ENCODE measurements at regions not wholly inside any gene's neighbourhood (a gene's known extent, or its start where the extent isn't known, plus 50 kb on each side); places are given as distances from the start of the nearest gene placed in this dataset.

DNA sequence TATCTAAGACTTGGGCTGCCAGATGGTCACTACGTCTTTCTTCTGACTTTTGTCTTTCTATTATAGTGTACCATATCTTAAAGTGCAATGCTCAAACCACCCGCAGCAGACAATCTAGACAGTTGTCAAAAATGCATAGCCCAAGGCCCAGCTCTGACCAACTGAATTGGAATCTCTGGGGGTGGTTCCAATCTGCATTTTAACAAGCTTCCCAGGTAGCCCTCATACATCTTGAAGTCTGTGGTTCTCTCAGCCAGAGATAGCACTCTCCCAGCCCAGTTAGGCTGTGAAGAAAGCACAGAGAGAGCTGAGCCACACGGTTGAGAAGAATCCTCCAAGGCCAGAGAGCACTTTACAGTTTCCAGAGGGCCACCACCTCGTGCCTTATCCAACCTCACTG lies 128.2 kb upstream of the HAND1 start:
- H3K4me3 ChIP-seq = no peak overlapping the region
- no peaks in the 10 kb centered on the region for H3K36me3 ChIP-seq (ENCODE audit: low read depth, missing control alignments)
- H3K27ac ChIP-seq = no peak overlapping the region
- intact Hi-C loops (cut with DNase I; ENCODE audit: low total_unique reads) = loop anchor here (10.0 kb wide), 2 partner anchors 131 to 621 kb away; partner anchors contain the start of gene HAND1
- H3K4me1 ChIP-seq = no peaks in the 10 kb centered on the region
- TF ChIP-seq POLR2A (IDR thresholded peaks at IDR 0.05) = no peak
- TF ChIP-seq, protein P1, sequence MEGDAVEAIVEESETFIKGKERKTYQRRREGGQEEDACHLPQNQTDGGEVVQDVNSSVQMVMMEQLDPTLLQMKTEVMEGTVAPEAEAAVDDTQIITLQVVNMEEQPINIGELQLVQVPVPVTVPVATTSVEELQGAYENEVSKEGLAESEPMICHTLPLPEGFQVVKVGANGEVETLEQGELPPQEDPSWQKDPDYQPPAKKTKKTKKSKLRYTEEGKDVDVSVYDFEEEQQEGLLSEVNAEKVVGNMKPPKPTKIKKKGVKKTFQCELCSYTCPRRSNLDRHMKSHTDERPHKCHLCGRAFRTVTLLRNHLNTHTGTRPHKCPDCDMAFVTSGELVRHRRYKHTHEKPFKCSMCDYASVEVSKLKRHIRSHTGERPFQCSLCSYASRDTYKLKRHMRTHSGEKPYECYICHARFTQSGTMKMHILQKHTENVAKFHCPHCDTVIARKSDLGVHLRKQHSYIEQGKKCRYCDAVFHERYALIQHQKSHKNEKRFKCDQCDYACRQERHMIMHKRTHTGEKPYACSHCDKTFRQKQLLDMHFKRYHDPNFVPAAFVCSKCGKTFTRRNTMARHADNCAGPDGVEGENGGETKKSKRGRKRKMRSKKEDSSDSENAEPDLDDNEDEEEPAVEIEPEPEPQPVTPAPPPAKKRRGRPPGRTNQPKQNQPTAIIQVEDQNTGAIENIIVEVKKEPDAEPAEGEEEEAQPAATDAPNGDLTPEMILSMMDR (IDR thresholded peaks at IDR 0.05) = no peak
- 71 to 74% methylated on average over 4 of the region's 4 CpGs for WGBS, 2 donors
- no peaks in the 10 kb centered on the region for H3K27me3 ChIP-seq
- DNase-seq = no peak
- H3K9me3 ChIP-seq = no peaks in the 10 kb centered on the region

DNA sequence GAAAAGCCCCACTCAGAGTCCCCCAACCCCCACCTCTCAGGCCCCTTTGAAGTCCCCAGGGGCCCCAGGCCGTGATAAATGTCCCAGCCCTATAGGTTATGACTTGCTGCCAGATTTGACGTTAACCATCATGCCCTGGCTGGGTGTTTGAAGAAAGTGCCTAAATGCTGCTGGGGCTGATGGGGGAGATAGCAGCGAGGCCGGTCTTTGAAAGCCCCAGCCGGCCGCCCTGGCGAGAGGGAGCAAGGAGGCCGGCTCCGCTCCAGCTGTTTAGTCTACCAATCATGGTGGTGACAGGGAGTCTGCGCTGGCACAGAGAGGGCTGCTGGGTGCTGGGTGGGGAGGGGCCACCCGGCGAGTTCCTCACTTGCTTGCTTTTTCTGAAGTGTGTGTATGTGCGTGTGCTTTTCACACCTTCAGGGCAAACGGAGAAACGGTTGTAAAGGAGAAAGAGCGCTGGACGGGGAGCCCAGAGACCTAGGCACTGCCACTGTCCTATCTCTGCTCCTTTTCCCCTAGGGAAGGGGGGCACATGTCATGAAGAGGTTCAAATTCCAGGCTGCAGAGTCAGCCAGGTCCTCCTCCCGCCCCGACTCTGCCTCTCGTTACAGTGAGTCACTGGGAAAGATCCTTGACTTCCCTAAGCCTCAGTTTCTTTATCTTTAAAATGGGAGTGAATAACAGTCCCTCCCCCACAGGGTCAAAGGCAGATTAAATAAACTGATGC lies 126.1 kb upstream of the HAND1 start:
- no peaks in the 10 kb centered on the region for H3K4me1 ChIP-seq
- TF ChIP-seq POLR2A (IDR thresholded peaks at IDR 0.05) = no peak
- TF ChIP-seq, protein P1 (IDR thresholded peaks at IDR 0.05) = no peak
- H3K4me3 ChIP-seq = no peak overlapping the region
- no peak for DNase-seq
- H3K36me3 ChIP-seq (ENCODE audit: low read depth, missing control alignments) = no peaks in the 10 kb centered on the region
- intact Hi-C loops (cut with DNase I; ENCODE audit: low total_unique reads) = loop anchor here (10.0 kb wide), 2 partner anchors 129 to 619 kb away; partner anchors contain the start of gene HAND1
- H3K9me3 ChIP-seq = no peaks in the 10 kb centered on the region
- no peak overlapping the region for H3K27ac ChIP-seq
- WGBS, 2 donors = 37 to 41% methylated on average over 9 to 20 of the region's 20 CpGs
- H3K27me3 ChIP-seq = no peaks in the 10 kb centered on the region

DNA sequence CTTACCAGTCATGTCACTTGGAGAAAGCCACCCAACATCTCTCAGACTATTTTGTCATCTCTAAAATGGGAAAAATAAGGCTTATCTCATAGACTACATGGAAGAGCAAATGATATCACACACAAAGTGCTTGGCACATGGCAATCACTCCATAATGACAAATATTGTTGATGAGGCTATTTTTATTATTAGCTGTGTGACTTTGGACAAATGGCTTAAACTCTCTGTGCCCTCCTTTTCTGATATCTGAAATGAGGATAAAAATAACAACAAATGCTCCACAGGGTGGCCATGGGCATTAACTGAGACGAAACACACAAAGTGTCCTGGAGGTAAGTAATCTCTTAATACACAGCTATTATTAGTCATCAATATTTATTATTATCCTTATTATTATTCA lies 125.5 kb upstream of the HAND1 start:
- Histone ChIP-seq H3K36me3 (ENCODE audit: low read depth, missing control alignments) (no peaks in the 10 kb centered on the region), H3K27ac (no peak overlapping the region), H3K4me1 (no peaks in the 10 kb centered on the region), H3K4me3 (no peak overlapping the region), H3K9me3 (no peaks in the 10 kb centered on the region), H3K27me3 (no peaks in the 10 kb centered on the region)
- intact Hi-C loops (cut with DNase I; ENCODE audit: low total_unique reads) = loop anchor here (10.0 kb wide), 2 partner anchors 129 to 619 kb away; partner anchors contain the start of gene HAND1
- no peak for DNase-seq
- WGBS, 2 donors = 60 to 77% methylated on average over 1 of the region's 1 CpG
- TF ChIP-seq POLR2A (IDR thresholded peaks at IDR 0.05) = no peak
- TF ChIP-seq, protein P1 (IDR thresholded peaks at IDR 0.05) = no peak

DNA sequence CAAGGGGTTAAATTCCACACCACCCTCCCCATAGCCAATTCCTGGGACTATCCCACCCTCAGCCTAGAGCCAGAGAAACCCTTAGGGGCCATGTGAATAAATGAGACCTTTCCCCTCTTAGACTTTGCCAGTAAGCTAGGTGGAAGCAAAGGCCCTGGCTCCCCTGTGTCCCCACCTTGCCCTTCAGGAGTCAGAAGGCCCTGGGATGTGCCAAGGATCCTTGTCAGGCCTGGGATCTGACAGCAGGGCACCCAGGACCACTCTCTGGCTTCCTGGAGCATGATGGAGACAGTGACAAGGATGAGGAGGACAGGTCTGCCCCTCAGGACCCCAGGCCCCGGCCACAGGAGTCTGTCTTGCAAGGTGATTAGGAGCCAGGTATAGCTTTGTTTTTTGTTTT lies 125.0 kb upstream of the HAND1 start:
- H3K4me3 ChIP-seq = no peak overlapping the region
- DNase-seq = no peak
- intact Hi-C loops (cut with DNase I; ENCODE audit: low total_unique reads) = loop anchor here (10.0 kb wide), 2 partner anchors 128 to 618 kb away; partner anchors contain the start of gene HAND1
- H3K4me1 ChIP-seq = no peaks in the 10 kb centered on the region
- TF ChIP-seq POLR2A (IDR thresholded peaks at IDR 0.05) = no peak
- no peaks in the 10 kb centered on the region for H3K27me3 ChIP-seq
- H3K27ac ChIP-seq = no peak overlapping the region
- 77 to 92% methylated on average over 1 of the region's 1 CpG for WGBS, 2 donors
- H3K9me3 ChIP-seq = no peaks in the 10 kb centered on the region
- no peaks in the 10 kb centered on the region for H3K36me3 ChIP-seq (ENCODE audit: low read depth, missing control alignments)

GRCh38 chr5:154601014-154601413 lies 123.0 kb upstream of the HAND1 start:
- intact Hi-C loops (cut with DNase I; ENCODE audit: low total_unique reads) = loop anchor here (10.0 kb wide), 2 partner anchors 126 to 616 kb away; partner anchors contain the start of gene HAND1

More at GRCh38 chr5:154601014-154601413, 123.0 kb upstream of the HAND1 start:
- H3K4me1 ChIP-seq = no peaks in the 10 kb centered on the region
- DNase-seq = no peak
- 81 to 87% methylated on average over 7 of the region's 7 CpGs for WGBS, 2 donors
- H3K4me3 ChIP-seq = no peak overlapping the region
- H3K27ac ChIP-seq = no peak overlapping the region
- H3K27me3 ChIP-seq = no peaks in the 10 kb centered on the region
- H3K36me3 ChIP-seq (ENCODE audit: low read depth, missing control alignments) = no peaks in the 10 kb centered on the region
- TF ChIP-seq POLR2A (IDR thresholded peaks at IDR 0.05) = no peak
- TF ChIP-seq, protein P1 (IDR thresholded peaks at IDR 0.05) = no peak
- no peaks in the 10 kb centered on the region for H3K9me3 ChIP-seq
